ENCODE measurements at regions not wholly inside any gene's neighbourhood (a gene's known extent, or its start where the extent isn't known, plus 50 kb on each side); places are given as distances from the start of the nearest gene placed in this dataset.

DNA sequence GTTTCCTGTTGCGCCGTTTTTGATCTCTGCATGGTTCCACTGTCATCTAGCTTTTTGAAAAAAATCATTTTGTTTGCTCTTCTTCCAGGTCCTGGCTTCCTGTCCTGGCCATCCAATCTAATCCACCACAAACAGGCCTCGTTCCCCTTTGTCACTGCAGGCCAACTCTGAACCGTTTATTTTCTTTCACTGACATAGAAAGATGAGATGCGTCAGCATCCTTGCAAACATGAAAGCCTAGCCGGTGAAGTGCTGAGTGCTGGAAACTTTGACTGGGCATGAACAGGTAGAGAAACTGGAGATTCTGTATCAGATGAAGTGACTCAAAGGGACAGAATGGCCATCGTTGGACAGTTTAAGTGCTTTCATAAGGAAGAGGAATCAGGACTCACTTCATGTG lies 1247.8 kb downstream of the TYW1 start:
- no peak for DNase-seq (ENCODE audit: low spot score in 2 of 2)
- H3K4me1 ChIP-seq = peaks cover 15% of the 10 kb centered on the region
- TF ChIP-seq EP300 (IDR thresholded peaks at IDR 0.05) = no peak
- TF ChIP-seq POLR2A (IDR thresholded peaks at IDR 0.05) = no peak
- TF ChIP-seq POLR2AphosphoS5 (IDR thresholded peaks at IDR 0.05) = no peak
- H3K27me3 ChIP-seq = peaks cover 3% of the 10 kb centered on the region
- H3K4me3 ChIP-seq = no peak overlapping the region
- 73% methylated on average over 7 of the region's 7 CpGs for WGBS
- H3K9me3 ChIP-seq = peaks cover 7% of the 10 kb centered on the region
- no peaks in the 10 kb centered on the region for H3K36me3 ChIP-seq
- H3K27ac ChIP-seq = no peak overlapping the region

DNA sequence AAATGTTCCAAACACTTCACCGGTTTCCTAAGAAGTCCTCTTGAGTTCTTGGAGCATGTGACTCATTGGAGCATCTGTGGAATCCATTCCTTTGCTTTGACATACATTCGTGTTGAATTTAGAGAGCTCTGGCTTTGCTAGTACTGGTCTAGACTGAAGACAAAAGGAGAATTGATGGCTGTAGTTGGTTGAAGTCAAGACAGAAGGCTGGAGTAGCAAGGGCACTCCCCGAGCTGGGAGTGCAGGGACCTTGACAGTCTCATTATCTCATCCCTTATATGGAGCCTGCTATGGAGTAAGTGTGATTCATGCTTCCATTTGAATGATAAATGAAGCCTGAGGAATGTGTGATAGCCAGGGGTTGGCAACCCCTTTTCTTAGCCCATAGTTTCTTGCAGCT lies 1249.1 kb downstream of the TYW1 start:
- peak overlapping the region; percentile 42 for H3K27ac ChIP-seq

GRCh38 chr7:68246189-68246633 lies 1249.6 kb downstream of the TYW1 start:
- Histone ChIP-seq H3K36me3 (no peaks in the 10 kb centered on the region), H3K27ac (peak overlapping the region; percentile 42), H3K27me3 (peaks cover 3% of the 10 kb centered on the region), H3K4me3 (no peak overlapping the region), H3K4me1 (peaks cover 15% of the 10 kb centered on the region), H3K9me3 (peaks cover 5% of the 10 kb centered on the region)
- 34% methylated on average over 4 of the region's 4 CpGs for WGBS
- TF ChIP-seq POLR2A (IDR thresholded peaks at IDR 0.05) (no peak), POLR2AphosphoS5 (IDR thresholded peaks at IDR 0.05) (peak in 1 of 3 donors; percentile 25)
- no peak for DNase-seq (ENCODE audit: low spot score in 2 of 2)

More for the DNA sequence above, 1249.1 kb downstream of the TYW1 start:
- H3K4me1 ChIP-seq = peaks cover 15% of the 10 kb centered on the region
- 39% methylated on average over 3 of the region's 3 CpGs for WGBS
- no peak for TF ChIP-seq CTCF (IDR thresholded peaks at IDR 0.05)
- TF ChIP-seq POLR2AphosphoS5 (IDR thresholded peaks at IDR 0.05) = no peak
- no peak for TF ChIP-seq EP300 (IDR thresholded peaks at IDR 0.05)
- no peak for TF ChIP-seq POLR2A (IDR thresholded peaks at IDR 0.05)
- H3K4me3 ChIP-seq = no peak overlapping the region
- no peak for DNase-seq (ENCODE audit: low spot score in 2 of 2)
- H3K36me3 ChIP-seq = no peaks in the 10 kb centered on the region
- H3K27me3 ChIP-seq = peaks cover 3% of the 10 kb centered on the region
- H3K9me3 ChIP-seq = peaks cover 7% of the 10 kb centered on the region

DNA sequence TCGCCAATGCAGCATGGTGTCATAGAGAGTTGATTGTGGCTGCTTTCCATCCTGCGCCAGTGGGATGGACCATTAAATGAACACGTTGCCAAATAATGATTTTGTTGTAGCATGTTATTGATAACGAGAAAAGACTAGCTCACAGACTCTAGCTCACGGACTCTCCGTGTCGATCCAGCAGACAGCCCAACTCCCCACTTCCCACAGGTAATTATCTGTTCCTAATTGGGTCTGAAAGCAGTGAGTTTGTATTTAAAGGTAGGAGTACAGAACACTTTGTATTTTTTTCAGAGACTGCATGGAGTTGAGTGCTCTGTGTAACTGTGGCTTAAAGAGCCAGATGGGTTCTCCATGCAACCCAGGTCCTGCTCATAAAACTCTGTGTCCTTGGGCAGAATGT lies 1250.5 kb downstream of the TYW1 start:
- H3K9me3 ChIP-seq = no peaks in the 10 kb centered on the region
- H3K4me3 ChIP-seq = no peak overlapping the region
- TF ChIP-seq EP300 (IDR thresholded peaks at IDR 0.05) (no peak), CTCF (IDR thresholded peaks at IDR 0.05) (no peak), POLR2AphosphoS5 (IDR thresholded peaks at IDR 0.05) (no peak), POLR2A (IDR thresholded peaks at IDR 0.05) (no peak)
- no peak overlapping the region for H3K27ac ChIP-seq
- WGBS = 67% methylated on average over 7 of the region's 7 CpGs
- H3K36me3 ChIP-seq = no peaks in the 10 kb centered on the region
- peaks cover 15% of the 10 kb centered on the region for H3K4me1 ChIP-seq
- no peak for DNase-seq (ENCODE audit: low spot score in 2 of 2)
- H3K27me3 ChIP-seq = peaks cover 3% of the 10 kb centered on the region

- no peak overlapping the region for H3K27ac ChIP-seq
- H3K9me3 ChIP-seq = no peaks in the 10 kb centered on the region
- TF ChIP-seq CTCF (IDR thresholded peaks at IDR 0.05) = no peak
- no peak for TF ChIP-seq EP300 (IDR thresholded peaks at IDR 0.05)
- no peak for TF ChIP-seq POLR2AphosphoS5 (IDR thresholded peaks at IDR 0.05)
- TF ChIP-seq POLR2A (IDR thresholded peaks at IDR 0.05) = no peak
- H3K36me3 ChIP-seq = no peaks in the 10 kb centered on the region
- H3K27me3 ChIP-seq = peaks cover 3% of the 10 kb centered on the region
- WGBS = 79% methylated on average over 2 of the region's 2 CpGs
- H3K4me1 ChIP-seq = peaks cover 15% of the 10 kb centered on the region
- DNase-seq (ENCODE audit: low spot score in 2 of 2) = no peak
- no peak overlapping the region for H3K4me3 ChIP-seq
These were observed 1250.9 kb downstream of the TYW1 start for GRCh38 chr7:68247571-68247970.

DNA sequence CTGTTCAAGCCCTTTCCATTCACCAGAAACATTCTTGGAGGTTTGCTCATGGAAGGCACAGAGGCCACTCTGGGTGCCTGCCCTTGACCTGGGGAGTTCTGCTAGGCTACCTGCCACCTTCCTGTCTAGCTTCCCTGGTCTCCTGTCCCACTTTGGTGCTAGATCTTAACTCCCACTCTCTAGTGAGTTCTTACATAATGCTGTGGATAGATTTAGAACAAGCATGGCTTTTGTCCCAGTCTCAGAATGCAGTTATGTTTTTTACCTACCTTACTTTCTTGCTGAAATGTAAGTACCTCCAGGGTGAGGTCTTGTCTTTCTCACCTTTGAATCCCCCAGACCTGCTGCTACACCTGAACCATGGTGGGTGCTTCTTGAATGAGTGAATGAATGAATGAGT lies 1252.3 kb downstream of the TYW1 start:
- DNase-seq (ENCODE audit: low spot score in 2 of 2) = no peak
- Histone ChIP-seq H3K36me3 (no peaks in the 10 kb centered on the region), H3K27me3 (peaks cover 3% of the 10 kb centered on the region), H3K9me3 (no peaks in the 10 kb centered on the region), H3K4me3 (no peak overlapping the region), H3K27ac (no peak overlapping the region), H3K4me1 (peaks cover 15% of the 10 kb centered on the region)
- TF ChIP-seq POLR2AphosphoS5 (IDR thresholded peaks at IDR 0.05) = no peak
- TF ChIP-seq POLR2A (IDR thresholded peaks at IDR 0.05) = no peak
- TF ChIP-seq EP300 (IDR thresholded peaks at IDR 0.05) = no peak
- no peak for TF ChIP-seq CTCF (IDR thresholded peaks at IDR 0.05)
